ENCODE measurements at regions not wholly inside any gene's neighbourhood (a gene's known extent, or its start where the extent isn't known, plus 50 kb on each side); places are given as distances from the start of the nearest gene placed in this dataset.

- no peak overlapping the region for H2BK20ac ChIP-seq (ENCODE audit: low read depth, low read length, poor library complexity, severe bottlenecking)
- Mint-ChIP-seq H3K36me3 (ENCODE audit: insufficient read depth in 1 of 3, low read depth in 3 of 3) (no peaks in the 10 kb centered on the region), H3K27me3 (ENCODE audit: low read depth) (no peaks in the 10 kb centered on the region), H3K9me3 (no peaks in the 10 kb centered on the region), H3K27ac (no peak overlapping the region), H3K4me1 (peaks cover 6 to 9% of the 10 kb centered on the region in 2 experiments), H3K4me3 (no peak overlapping the region)
- H4K5ac ChIP-seq (ENCODE audit: insufficient read length, low read depth, low read length): no peak overlapping the region
- H3K79me1 ChIP-seq (ENCODE audit: insufficient read depth, low read depth, low read length, poor library complexity, severe bottlenecking): no peaks in the 10 kb centered on the region
- TF ChIP-seq CTCF (conservative IDR thresholded peaks at IDR 0.05): no peak
- H3K27ac ChIP-seq (ENCODE audit: insufficient read length, low read depth, low read length): no peak overlapping the region
- H2AK5ac ChIP-seq (ENCODE audit: insufficient read length, low read length): no peak overlapping the region
- H4K91ac ChIP-seq (ENCODE audit: insufficient read length, low read depth, low read length): no peak overlapping the region
- no peak overlapping the region for H4K8ac ChIP-seq (replicated peaks; ENCODE audit: insufficient read length, low read depth, low read length)
- H3K23ac ChIP-seq (ENCODE audit: insufficient read length, low read depth, low read length): no peak overlapping the region
- no peak overlapping the region for H2BK12ac ChIP-seq (ENCODE audit: insufficient read length, low read depth, low read length)
- H2BK15ac ChIP-seq (ENCODE audit: low read depth, low read length): no peak overlapping the region
- no peaks in the 10 kb centered on the region for H3K79me2 ChIP-seq (ENCODE audit: insufficient read depth, low read length)
- no peaks in the 10 kb centered on the region; the same call in 1 of the 2 replicates for H3K4me1 ChIP-seq (ENCODE audit: insufficient read depth, low read length)
- H3K9ac ChIP-seq (ENCODE audit: extremely low read depth, insufficient read length, low read length): no peak overlapping the region
- H3K9me3 ChIP-seq (ENCODE audit: control insufficient read depth, low read depth, low read length): no peaks in the 10 kb centered on the region
- H3K4ac ChIP-seq (ENCODE audit: low read depth, low read length): no peak overlapping the region
- no peak overlapping the region for H2AFZ ChIP-seq (ENCODE audit: low read length)
- H2BK120ac ChIP-seq (ENCODE audit: low read depth, low read length, poor library complexity, severe bottlenecking): no peak overlapping the region
- no peak overlapping the region for H2BK5ac ChIP-seq (ENCODE audit: insufficient read length, low read length)
- no peak overlapping the region for H3T11ph ChIP-seq (ENCODE audit: low read length)
- no peaks in the 10 kb centered on the region for H3K23me2 ChIP-seq (ENCODE audit: insufficient read length, low read depth, low read length, poor library complexity, severe bottlenecking)
- no peak overlapping the region for H3K18ac ChIP-seq (ENCODE audit: insufficient read length, low read depth, low read length)
- WGBS (ENCODE audit: extremely low coverage, insufficient read length, low lambda C conversion rate): no CpG with 5 or more reads among the region's 3 CpGs
- H3K27me3 ChIP-seq (ENCODE audit: insufficient read depth, low read length): no peaks in the 10 kb centered on the region
- H3K56ac ChIP-seq (ENCODE audit: insufficient read length, low read depth, low read length): no peak overlapping the region
- H3K14ac ChIP-seq (ENCODE audit: insufficient read depth, low read length): no peak overlapping the region
- H4K20me1 ChIP-seq (ENCODE audit: control insufficient read depth, insufficient read depth, insufficient read length): no peaks in the 10 kb centered on the region
- H3K4me2 ChIP-seq (ENCODE audit: insufficient read depth, insufficient read length, low read length): no peak overlapping the region
- no peak for DNase-seq
Measured at GRCh38 chr4:18127030-18127429, 105.5 kb upstream of the LCORL start.
